ENCODE measurements at regions not wholly inside any gene's neighbourhood (a gene's known extent, or its start where the extent isn't known, plus 50 kb on each side); places are given as distances from the start of the nearest gene placed in this dataset.

DNA sequence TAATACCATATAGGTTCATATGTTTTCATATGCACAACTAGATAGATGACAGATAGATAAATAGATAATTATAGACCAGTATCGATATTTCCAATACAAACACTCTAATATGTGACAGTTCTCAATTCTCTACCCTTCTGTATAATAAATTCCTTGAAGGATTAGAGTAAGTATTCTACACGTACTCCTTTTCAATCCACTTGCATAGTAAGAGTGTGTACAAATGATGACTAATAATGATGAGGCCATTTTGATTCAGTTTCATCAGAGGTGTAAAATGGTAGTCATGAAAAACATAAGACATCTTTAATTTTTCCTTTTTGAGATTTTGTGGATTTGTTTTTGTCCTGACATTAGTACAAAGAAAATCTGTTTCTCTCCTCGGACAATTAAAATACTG, 188.3 kb upstream of the WSB1 start:
- TF ChIP-seq, protein P1, sequence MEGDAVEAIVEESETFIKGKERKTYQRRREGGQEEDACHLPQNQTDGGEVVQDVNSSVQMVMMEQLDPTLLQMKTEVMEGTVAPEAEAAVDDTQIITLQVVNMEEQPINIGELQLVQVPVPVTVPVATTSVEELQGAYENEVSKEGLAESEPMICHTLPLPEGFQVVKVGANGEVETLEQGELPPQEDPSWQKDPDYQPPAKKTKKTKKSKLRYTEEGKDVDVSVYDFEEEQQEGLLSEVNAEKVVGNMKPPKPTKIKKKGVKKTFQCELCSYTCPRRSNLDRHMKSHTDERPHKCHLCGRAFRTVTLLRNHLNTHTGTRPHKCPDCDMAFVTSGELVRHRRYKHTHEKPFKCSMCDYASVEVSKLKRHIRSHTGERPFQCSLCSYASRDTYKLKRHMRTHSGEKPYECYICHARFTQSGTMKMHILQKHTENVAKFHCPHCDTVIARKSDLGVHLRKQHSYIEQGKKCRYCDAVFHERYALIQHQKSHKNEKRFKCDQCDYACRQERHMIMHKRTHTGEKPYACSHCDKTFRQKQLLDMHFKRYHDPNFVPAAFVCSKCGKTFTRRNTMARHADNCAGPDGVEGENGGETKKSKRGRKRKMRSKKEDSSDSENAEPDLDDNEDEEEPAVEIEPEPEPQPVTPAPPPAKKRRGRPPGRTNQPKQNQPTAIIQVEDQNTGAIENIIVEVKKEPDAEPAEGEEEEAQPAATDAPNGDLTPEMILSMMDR (optimal IDR thresholded peaks at IDR 0.05 in 1 of 3, IDR thresholded peaks at IDR 0.05 in 1 of 3, conservative IDR thresholded peaks at IDR 0.05 in 1 of 3; ENCODE audit: extremely low read depth in 1 of 3, insufficient read depth in 2 of 3, low read length in 3 of 3) = no peak
- TF ChIP-seq EZH2 (IDR thresholded peaks at IDR 0.05; ENCODE audit: low read length) = no peak

All from keratinocyte (primary cell).